Pancreas (tissue), 10 donors: ENCODE measurements at regions not wholly inside any gene's neighbourhood (a gene's known extent, or its start where the extent isn't known, plus 50 kb on each side); places are given as distances from the start of the nearest gene placed in this dataset.

Experiments used
- ATAC-seq, 4 donors: fragments of 200-7000 bp; cut with Tn5 transposase; one replicate each; pipeline versions ENCODE4 v1.8.0 to v1.9.1; 2020; ENCODE audit warnings: mild to moderate bottlenecking in 4 of 4, moderate library complexity in 4 of 4
- DNase-seq, 6 donors: peaks; one replicate each; pipeline ENCODE4 v3.0.0-alpha.2; 2020
- FAIRE-seq: peaks from 2 replicates; lab custom pipeline; 2012; peaks lifted over from hg19 to GRCh38; lab: Jason Lieb, UNC
- H3K27ac ChIP-seq, 4 donors: fragments of 200-600 bp; sonication (generic); 1 replicate in 3 of 4; 2 replicates in 1 of 4; pipeline versions ENCODE4 v1.5.0 to v1.8.0; 2020
- H3K27me3 ChIP-seq, 4 donors: fragments of 200-600 bp; one replicate each; pipeline ENCODE4 v1.8.0; 2021
- H3K36me3 ChIP-seq, 3 donors: fragments of 200-600 bp; sonication (generic) in 1 of 3; one replicate each; pipeline versions ENCODE4 v1.5.0 to v1.8.0; 2020 to 2021
- H3K4me1 ChIP-seq, 3 donors: fragments of 200-600 bp; one replicate each; pipeline ENCODE4 v1.8.0; 2021
- H3K4me3 ChIP-seq, 4 donors: fragments of 200-600 bp; sonication (generic) in 2 of 4; one replicate each; pipeline versions ENCODE4 v1.5.0 to v1.8.0; 2020 to 2021
- H3K9me3 ChIP-seq, 4 donors: fragments of 200-600 bp; one replicate each; pipeline ENCODE4 v1.8.0; 2021
- WGBS, 2 donors: extraction: QIAGEN DNeasy Blood & Tissue Kit; methylation state at CpG; one replicate each; pipeline ENCODE4 v1.1.7; 2013; 5-methylcytosine and 5-hydroxymethylcytosine counted together
- intact Hi-C, 3 donors: fragments of 100-400 bp; cut with DNase I; formaldehyde crosslinking; loops; one replicate each; pipeline versions ENCODE4 v1.11.1 to v1.14.2; 2022
- TF ChIP-seq, protein P1 (sequence below), 4 donors: fragments of 200-600 bp; sonication (generic) in 3 of 4; IDR thresholded peaks; one replicate each; pipeline versions ENCODE4 v1.5.0 to v1.8.0; 2021; ENCODE audit warnings: antibody characterized with exemption in 4 of 4
- donor health status: healthy with polysubstance abuse.
- donor health status: DM: no; HTN: no; CAD: no; lungs with moderate emphysema.
- donor health status: DM: no; HTN: no; CAD: no.
- donor health status: control.
- donor health status: control.
- donor health status: Bipolar disorder and iron deficiency.
- donor health status: DM: yes; HTN: yes; CAD: no.
- donor health status: DM: no; HTN: no; CAD: no.
- donor health status: DM: no; HTN: no; CAD: no.
- donor health status: DM: yes; HTN: yes; CAD: no.

DNA sequence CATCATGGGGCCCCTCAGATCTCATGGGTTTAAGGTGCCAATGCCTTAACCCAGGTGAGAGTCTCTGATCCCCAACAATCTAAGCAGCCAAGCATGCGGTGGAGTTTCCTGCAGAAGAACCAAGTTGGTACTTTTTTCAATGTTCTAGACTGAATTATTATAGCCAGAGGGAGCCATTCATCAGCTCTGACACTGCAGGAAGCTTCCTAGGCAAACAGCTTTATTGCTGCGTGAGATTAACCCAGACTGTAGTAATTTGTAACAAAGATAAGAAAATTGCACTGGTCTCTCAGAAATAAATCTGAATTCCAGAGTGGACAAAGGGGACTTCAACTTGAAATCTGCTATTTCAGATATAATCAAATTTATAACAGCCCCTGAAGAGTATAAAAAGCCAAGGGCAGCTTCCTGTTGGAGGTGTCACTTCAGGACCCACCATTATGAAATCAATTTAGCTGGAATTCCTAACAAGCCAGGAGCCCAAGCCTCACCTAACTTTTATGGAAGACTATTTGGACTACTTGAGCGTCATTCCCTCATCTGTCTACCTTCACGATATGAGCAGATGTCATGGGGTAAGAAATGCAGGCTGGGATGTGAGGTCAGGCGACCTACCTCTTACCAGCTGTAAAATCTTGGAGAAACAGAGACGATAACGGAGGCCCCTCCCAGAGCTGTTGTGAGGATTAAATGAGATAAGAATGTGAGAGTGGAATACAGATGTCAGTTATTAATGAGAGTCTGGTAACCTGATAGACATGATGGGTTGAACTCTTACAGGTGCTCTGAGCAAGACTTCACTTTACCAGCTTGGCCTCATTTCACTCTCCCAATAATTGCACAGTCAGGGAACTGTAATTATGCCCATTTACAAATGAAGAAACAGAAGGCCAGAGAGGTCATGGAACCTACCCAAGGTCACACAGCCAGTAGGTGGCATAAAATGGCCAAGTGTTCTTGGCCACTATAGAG is 135.1 kb downstream of the RRAGC start:
- Histone ChIP-seq H3K27ac (no peak overlapping the region), H3K36me3 (no peaks in the 10 kb centered on the region), H3K9me3 (no peaks in the 10 kb centered on the region), H3K27me3 (peaks cover 0 to 6% (median 0%) of the 10 kb centered on the region in 4 donors), H3K4me1 (no peaks in the 10 kb centered on the region), H3K4me3 (no peak overlapping the region)
- FAIRE-seq (no peak), DNase-seq (no peak), ATAC-seq (no peak)
- TF ChIP-seq, protein P1, sequence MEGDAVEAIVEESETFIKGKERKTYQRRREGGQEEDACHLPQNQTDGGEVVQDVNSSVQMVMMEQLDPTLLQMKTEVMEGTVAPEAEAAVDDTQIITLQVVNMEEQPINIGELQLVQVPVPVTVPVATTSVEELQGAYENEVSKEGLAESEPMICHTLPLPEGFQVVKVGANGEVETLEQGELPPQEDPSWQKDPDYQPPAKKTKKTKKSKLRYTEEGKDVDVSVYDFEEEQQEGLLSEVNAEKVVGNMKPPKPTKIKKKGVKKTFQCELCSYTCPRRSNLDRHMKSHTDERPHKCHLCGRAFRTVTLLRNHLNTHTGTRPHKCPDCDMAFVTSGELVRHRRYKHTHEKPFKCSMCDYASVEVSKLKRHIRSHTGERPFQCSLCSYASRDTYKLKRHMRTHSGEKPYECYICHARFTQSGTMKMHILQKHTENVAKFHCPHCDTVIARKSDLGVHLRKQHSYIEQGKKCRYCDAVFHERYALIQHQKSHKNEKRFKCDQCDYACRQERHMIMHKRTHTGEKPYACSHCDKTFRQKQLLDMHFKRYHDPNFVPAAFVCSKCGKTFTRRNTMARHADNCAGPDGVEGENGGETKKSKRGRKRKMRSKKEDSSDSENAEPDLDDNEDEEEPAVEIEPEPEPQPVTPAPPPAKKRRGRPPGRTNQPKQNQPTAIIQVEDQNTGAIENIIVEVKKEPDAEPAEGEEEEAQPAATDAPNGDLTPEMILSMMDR (IDR thresholded peaks at IDR 0.05), result no peak
- intact Hi-C loops, result no loop called here
- WGBS, 2 donors, result 40 to 44% methylated on average over 7 of the region's 7 CpGs

DNA sequence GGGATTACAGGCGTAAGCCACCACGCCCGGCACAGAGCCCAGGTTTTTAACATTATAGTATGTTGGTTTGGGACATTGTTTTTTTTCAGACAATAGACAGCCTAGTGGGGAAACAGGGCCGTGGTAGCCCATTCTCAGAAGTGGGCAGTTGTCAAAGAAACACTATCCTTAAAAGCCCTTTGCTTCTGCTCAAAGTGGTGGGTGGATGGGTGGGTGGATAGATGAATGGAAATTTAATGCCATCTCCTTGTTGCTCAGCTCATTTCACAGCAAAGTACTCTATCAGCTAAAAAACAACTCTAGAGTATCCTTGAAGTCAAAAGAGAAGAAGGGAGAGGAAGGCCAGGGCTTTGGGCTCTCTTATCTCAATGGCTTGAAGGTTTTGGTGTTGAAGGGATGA is 137.8 kb downstream of the RRAGC start:
- TF ChIP-seq, protein P1 (IDR thresholded peaks at IDR 0.05), result no peak
- Histone ChIP-seq H3K4me3 (no peak overlapping the region), H3K27ac (no peak overlapping the region), H3K27me3 (peaks cover 0 to 3% (median 0%) of the 10 kb centered on the region in 4 donors), H3K36me3 (no peaks in the 10 kb centered on the region), H3K9me3 (no peaks in the 10 kb centered on the region), H3K4me1 (no peaks in the 10 kb centered on the region)
- intact Hi-C loops, result no loop called here
- 71 to 81% methylated on average over 4 of the region's 4 CpGs for WGBS, 2 donors
- ATAC-seq (no peak), DNase-seq (no peak), FAIRE-seq (no peak)

DNA sequence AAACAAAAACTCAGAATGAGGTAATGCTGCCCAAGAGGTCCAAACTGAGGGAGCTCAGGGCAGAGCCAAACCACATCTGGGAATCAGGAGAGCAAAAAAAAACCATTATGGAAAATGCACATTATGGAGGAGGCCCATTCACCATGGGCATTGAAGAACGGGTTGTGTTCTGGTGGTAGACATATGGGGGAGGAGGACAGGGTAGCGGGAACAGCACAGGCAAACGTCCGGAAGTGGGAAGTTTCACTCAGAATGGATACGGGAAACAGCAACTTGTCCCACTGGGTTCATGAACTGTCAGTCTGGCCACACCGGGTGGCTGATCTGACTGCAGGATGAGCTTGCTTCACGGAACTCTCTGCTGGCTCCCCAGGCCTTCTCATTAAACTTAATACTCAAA is 139.7 kb downstream of the RRAGC start:
- DNase-seq (no peak), ATAC-seq (no peak), FAIRE-seq (no peak)
- H3K27ac ChIP-seq, result no peak overlapping the region
- no peaks in the 10 kb centered on the region for H3K27me3 ChIP-seq
- TF ChIP-seq, protein P1 (IDR thresholded peaks at IDR 0.05), result no peak
- intact Hi-C loops, result no loop called here
- H3K36me3 ChIP-seq, result no peaks in the 10 kb centered on the region
- no peaks in the 10 kb centered on the region for H3K4me1 ChIP-seq
- H3K4me3 ChIP-seq, result no peak overlapping the region
- no peaks in the 10 kb centered on the region for H3K9me3 ChIP-seq
- WGBS, 2 donors, result 57 to 74% methylated on average over 7 of the region's 7 CpGs

DNA sequence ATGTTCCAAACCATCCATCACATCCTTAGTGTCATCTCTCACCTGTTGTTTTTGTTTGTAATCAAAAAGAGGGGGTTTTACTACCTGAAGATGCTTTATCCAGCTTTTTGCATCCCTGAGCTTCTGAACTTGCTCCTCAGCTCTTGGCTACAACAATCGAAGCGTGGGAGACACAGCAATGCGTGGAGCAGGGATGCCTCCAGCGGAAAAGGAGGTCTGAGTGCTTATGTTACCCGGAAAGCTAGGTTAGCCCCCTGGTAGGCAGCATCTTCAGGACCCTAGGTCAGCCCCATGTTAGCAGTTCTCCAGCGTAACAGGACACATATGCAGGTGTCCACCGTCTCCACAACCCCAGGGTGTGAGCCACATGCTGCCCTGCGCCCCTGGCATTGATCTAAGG is 141.5 kb downstream of the RRAGC start:
- 53 to 68% methylated on average over 8 of the region's 8 CpGs for WGBS, 2 donors
- FAIRE-seq, result no peak
- H3K9me3 ChIP-seq, result no peaks in the 10 kb centered on the region
- H3K27ac ChIP-seq, result no peak overlapping the region
- no peaks in the 10 kb centered on the region for H3K36me3 ChIP-seq
- no peak overlapping the region for H3K4me3 ChIP-seq
- H3K27me3 ChIP-seq, result no peaks in the 10 kb centered on the region
- no peak for ATAC-seq
- TF ChIP-seq, protein P1 (IDR thresholded peaks at IDR 0.05), result no peak
- DNase-seq, result no peak
- no peaks in the 10 kb centered on the region for H3K4me1 ChIP-seq
- intact Hi-C loops, result no loop called here

DNA sequence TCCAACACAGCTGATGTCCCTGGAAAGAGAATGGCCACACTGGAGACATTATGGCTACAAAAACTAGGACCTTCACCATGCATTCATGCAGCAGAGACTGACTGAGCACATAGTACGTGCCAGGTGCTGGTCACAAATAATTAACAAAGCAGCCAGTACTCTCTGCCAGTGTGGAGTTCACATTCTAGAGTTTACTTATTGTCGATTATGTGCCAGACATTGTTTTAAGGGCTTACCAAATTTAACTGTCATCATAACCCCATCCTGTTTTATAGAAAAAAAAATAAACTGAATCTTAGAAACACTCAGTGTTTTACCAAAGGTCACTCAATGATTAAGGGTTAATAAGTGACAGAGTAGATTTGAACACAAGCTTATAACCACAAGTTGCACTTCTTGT is 143.3 kb downstream of the RRAGC start:
- TF ChIP-seq, protein P1 (IDR thresholded peaks at IDR 0.05), result no peak
- Histone ChIP-seq H3K27me3 (no peaks in the 10 kb centered on the region), H3K27ac (no peak overlapping the region), H3K36me3 (no peaks in the 10 kb centered on the region), H3K9me3 (no peaks in the 10 kb centered on the region), H3K4me3 (no peak overlapping the region), H3K4me1 (no peaks in the 10 kb centered on the region)
- WGBS, 2 donors, result 67 to 74% methylated on average over 2 of the region's 2 CpGs
- ATAC-seq (no peak), FAIRE-seq (no peak), DNase-seq (no peak)
- intact Hi-C loops, result no loop called here
